Right atrium auricular region (tissue), 2 donors: ENCODE measurements at regions not wholly inside any gene's neighbourhood (a gene's known extent, or its start where the extent isn't known, plus 50 kb on each side); places are given as distances from the start of the nearest gene placed in this dataset.

Experiments
- DNase-seq: peaks from one replicate; pipeline ENCODE4 v3.0.0-alpha.2; 2019; ENCODE audit warnings: low spot score
- H3K27ac ChIP-seq, 2 donors: fragments of 200-600 bp; sonication (generic); 1 replicate in 1 of 2; 2 replicates in 1 of 2; pipeline ENCODE4 v1.5.1; 2016 to 2019
- H3K27me3 ChIP-seq, 2 donors: fragments of 200-600 bp; sonication (generic); one replicate each; pipeline versions ENCODE4 v1.5.1 to v1.6.0; 2017 to 2019
- H3K36me3 ChIP-seq: fragments of 200-600 bp; sonication (generic); one replicate; pipeline ENCODE4 v1.5.1; 2016
- H3K4me1 ChIP-seq, 2 donors: fragments of 200-600 bp; sonication (generic); one replicate each; pipeline versions ENCODE4 v1.5.1 to v1.6.0; 2017 to 2019
- H3K4me3 ChIP-seq, 2 donors: fragments of 200-600 bp; sonication (generic); 1 replicate in 1 of 2; 2 replicates in 1 of 2; pipeline ENCODE4 v1.5.1; 2017 to 2019; ENCODE audit warnings: mild to moderate bottlenecking in 1 of 2, moderate library complexity in 1 of 2
- H3K9me3 ChIP-seq, 2 donors: fragments of 200-600 bp; sonication (generic); one replicate each; pipeline ENCODE4 v1.5.1; 2019
- CTCF ChIP-seq, 2 donors: fragments of 200-600 bp; sonication (generic); IDR thresholded peaks; one replicate each; pipeline ENCODE4 v1.5.1; 2019; ENCODE audit warnings: antibody characterized with exemption in 2 of 2

- Histone ChIP-seq H3K4me1 (peaks cover 0 to 8% of the 10 kb centered on the region in 2 donors), H3K9me3 (no peaks in the 10 kb centered on the region)
- no peak for TF ChIP-seq CTCF (IDR thresholded peaks at IDR 0.05)
Observed at GRCh38 chr21:39057121-39057520, 126.1 kb downstream of the PSMG1 start.

GRCh38 chr21:39056636-39057035, 126.6 kb downstream of the PSMG1 start:
- DNase-seq, result no peak
- Histone ChIP-seq H3K9me3 (no peaks in the 10 kb centered on the region), H3K36me3 (no peaks in the 10 kb centered on the region), H3K4me3 (no peak overlapping the region), H3K4me1 (peaks cover 0 to 8% of the 10 kb centered on the region in 2 donors), H3K27me3 (no peaks in the 10 kb centered on the region), H3K27ac (no peak overlapping the region)
- no peak for TF ChIP-seq CTCF (IDR thresholded peaks at IDR 0.05)

More at GRCh38 chr21:39057121-39057520, 126.1 kb downstream of the PSMG1 start:
- Histone ChIP-seq H3K4me3 (no peak overlapping the region), H3K36me3 (no peaks in the 10 kb centered on the region), H3K27ac (no peak overlapping the region), H3K27me3 (no peaks in the 10 kb centered on the region)
- DNase-seq, result no peak

- H3K4me1 ChIP-seq, result peaks cover 0 to 17% of the 10 kb centered on the region in 2 donors
- no peak for DNase-seq
- peak overlapping the region; percentile 15 to 65 for H3K27ac ChIP-seq
- no peaks in the 10 kb centered on the region for H3K36me3 ChIP-seq
- H3K9me3 ChIP-seq, result no peaks in the 10 kb centered on the region
- H3K27me3 ChIP-seq, result no peaks in the 10 kb centered on the region
- no peak for TF ChIP-seq CTCF (IDR thresholded peaks at IDR 0.05)
- no peak overlapping the region for H3K4me3 ChIP-seq
Observed at GRCh38 chr21:39055167-39055767, 128.0 kb downstream of the PSMG1 start.

- Histone ChIP-seq H3K27ac (peak overlapping the region in 1 of 2 donors; percentile 65), H3K36me3 (no peaks in the 10 kb centered on the region), H3K9me3 (no peaks in the 10 kb centered on the region), H3K4me1 (peaks cover 0 to 17% of the 10 kb centered on the region in 2 donors), H3K27me3 (no peaks in the 10 kb centered on the region), H3K4me3 (no peak overlapping the region)
- TF ChIP-seq CTCF (IDR thresholded peaks at IDR 0.05), result no peak
- no peak for DNase-seq
Observed at GRCh38 chr21:39054066-39054465, 129.2 kb downstream of the PSMG1 start.

- no peak overlapping the region for H3K4me3 ChIP-seq
- H3K36me3 ChIP-seq, result no peaks in the 10 kb centered on the region
- TF ChIP-seq CTCF (IDR thresholded peaks at IDR 0.05), result no peak
- H3K27me3 ChIP-seq, result no peaks in the 10 kb centered on the region
- peaks cover 0 to 17% of the 10 kb centered on the region in 2 donors for H3K4me1 ChIP-seq
- H3K9me3 ChIP-seq, result no peaks in the 10 kb centered on the region
- no peak for DNase-seq
- H3K27ac ChIP-seq, result no peak overlapping the region
Observed at GRCh38 chr21:39053126-39053525, 130.1 kb downstream of the PSMG1 start.

GRCh38 chr21:39052718-39053117, 130.5 kb downstream of the PSMG1 start:
- DNase-seq, result no peak
- no peak overlapping the region for H3K4me3 ChIP-seq
- no peak for TF ChIP-seq CTCF (IDR thresholded peaks at IDR 0.05)
- H3K27me3 ChIP-seq, result no peaks in the 10 kb centered on the region
- no peaks in the 10 kb centered on the region for H3K9me3 ChIP-seq
- H3K36me3 ChIP-seq, result no peaks in the 10 kb centered on the region
- H3K4me1 ChIP-seq, result peaks cover 0 to 21% of the 10 kb centered on the region in 2 donors
- no peak overlapping the region for H3K27ac ChIP-seq
